PC-3 (cell line): ENCODE measurements at regions not wholly inside any gene's neighbourhood (a gene's known extent, or its start where the extent isn't known, plus 50 kb on each side); places are given as distances from the start of the nearest gene placed in this dataset.

ENCODE experiments used
- ATAC-seq: fragments of 200-7000 bp; cut with Tn5 transposase; 2 replicates; pipeline ENCODE4 v1.9.1; 2020; ENCODE audit warnings: mild to moderate bottlenecking, moderate library complexity
- BruUV-seq: library from RNA; stranded (reverse); fragments of 400-500 nt; replicated peaks from 2 replicates; lab custom pipeline; 2021; lab: Mats Ljungman, UMichigan
- CTCF ChIA-PET: fragments of 300-600 bp; sonication (Branson Sonifier 250); formaldehyde crosslinking; loops from one replicate; lab custom pipeline; 2022; ENCODE audit warnings: antibody characterized with exemption; lab: Charles Lee
- POLR2A ChIA-PET: fragments of 300-600 bp; sonication (Branson Sonifier 250); formaldehyde crosslinking; loops from one replicate; lab custom pipeline; 2022; ENCODE audit warnings: antibody characterized with exemption; ENCODE audit not compliant: unreplicated experiment; lab: Charles Lee
- DNase-seq: peaks from one replicate; pipeline ENCODE4 v3.0.0-alpha.2; 2015
- H2AFZ ChIP-seq: fragments of 300-600 bp; sonication (generic); 2 replicates; pipeline ENCODE4 v1.6.0; 2016; ENCODE audit warnings: antibody characterized with exemption, low read length
- H3F3A ChIP-seq: fragments of 300-600 bp; sonication (generic); one replicate; pipeline ENCODE4 v1.6.0; 2017; ENCODE audit warnings: antibody characterized with exemption, low read length, control low read depth, mild to moderate bottlenecking; ENCODE audit not compliant: unreplicated experiment
- H3K27ac ChIP-seq: fragments of 300-600 bp; sonication (generic); 2 replicates; pipeline ENCODE4 v1.5.1; 2016; ENCODE audit warnings: mild to moderate bottlenecking, low read length
- H3K27me3 ChIP-seq: fragments of 300-600 bp; sonication (generic); 2 replicates; pipeline ENCODE4 v1.6.1; 2016; ENCODE audit warnings: low read length, mixed read lengths
- H3K36me3 ChIP-seq: fragments of 300-600 bp; sonication (generic); 2 replicates; pipeline ENCODE4 v1.6.1; 2016; ENCODE audit warnings: low read depth, mixed run types, low read length, mixed read lengths
- H3K4me1 ChIP-seq: fragments of 300-600 bp; sonication (generic); 2 replicates; pipeline ENCODE4 v1.5.1; 2016; ENCODE audit warnings: low read length; ENCODE audit not compliant: insufficient read depth
- H3K4me2 ChIP-seq: fragments of 300-600 bp; sonication (generic); 2 replicates; pipeline ENCODE4 v1.6.0; 2016; ENCODE audit warnings: low read length
- H3K4me3 ChIP-seq: fragments of 300-600 bp; sonication (generic); 2 replicates; pipeline ENCODE4 v1.5.1; 2016; ENCODE audit warnings: mild to moderate bottlenecking, low read length, mixed read lengths
- H3K79me2 ChIP-seq: fragments of 300-600 bp; sonication (generic); 2 replicates; pipeline ENCODE4 v1.6.1; 2017; ENCODE audit warnings: low read length, mixed read lengths
- H3K9ac ChIP-seq: fragments of 300-600 bp; sonication (generic); 2 replicates; pipeline ENCODE4 v1.6.0; 2016; ENCODE audit warnings: mild to moderate bottlenecking, low read length
- H3K9me2 ChIP-seq: fragments of 300-600 bp; sonication (generic); replicated peaks from 2 replicates; pipeline ENCODE4 v1.6.1; 2016; ENCODE audit warnings: mixed run types, low read length, mixed read lengths
- H3K9me3 ChIP-seq: fragments of 300-600 bp; sonication (generic); 2 replicates; pipeline ENCODE4 v1.6.1; 2016; ENCODE audit warnings: low read length, mixed read lengths
- H4K20me1 ChIP-seq: fragments of 300-600 bp; sonication (generic); 2 replicates; pipeline ENCODE4 v1.6.1; 2016; ENCODE audit warnings: low read length, mixed read lengths
- CTCF ChIP-seq: fragments of 300-600 bp; sonication (generic); conservative IDR thresholded peaks from 2 replicates; pipeline ENCODE4 v1.5.1; 2017; ENCODE audit warnings: antibody characterized with exemption, low read depth, mild to moderate bottlenecking, low read length
- EZH2 ChIP-seq: fragments of 300-600 bp; sonication (generic); IDR thresholded peaks from one replicate; pipeline ENCODE4 v1.6.1; 2017; ENCODE audit warnings: antibody characterized with exemption, mild to moderate bottlenecking, low read length; ENCODE audit not compliant: unreplicated experiment
- EZH2phosphoT487 ChIP-seq: fragments of 300-600 bp; sonication (generic); IDR thresholded peaks from 2 replicates; pipeline ENCODE4 v1.6.1; 2018; ENCODE audit warnings: mild to moderate bottlenecking, antibody characterized with exemption, low read length, borderline replicate concordance
- intact Hi-C: fragments of 100-400 bp; cut with micrococcal nuclease; formaldehyde crosslinking; loops from 2 replicates; pipeline ENCODE4 v1.9.0; 2023

GRCh38 chr15:62337934-62338333 lies 172.8 kb upstream of the C2CD4B start:
- TF ChIP-seq CTCF (no peak), EZH2phosphoT487 (no peak), EZH2 (no peak)
- POLR2A ChIA-PET, result no interaction called here
- Histone ChIP-seq H3K4me1 (peaks cover 16% of the 10 kb centered on the region), H3K27me3 (no peaks in the 10 kb centered on the region), H3K27ac (peak overlapping the region; percentile 65), H3K4me2 (peak overlapping the region; percentile 34; the same call in 1 of the 2 replicates), H3K79me2 (no peaks in the 10 kb centered on the region), H2AFZ (no peak overlapping the region), H4K20me1 (no peaks in the 10 kb centered on the region), H3K4me3 (no peak overlapping the region), H3K9me3 (no peaks in the 10 kb centered on the region), H3F3A (no peaks in the 10 kb centered on the region), H3K9ac (no peak overlapping the region), H3K36me3 (no peaks in the 10 kb centered on the region), H3K9me2 (no peaks in the 10 kb centered on the region)
- no TSS peak for BruUV-seq
- ATAC-seq, result peak; percentile 92
- intact Hi-C loops, result no loop called here
- CTCF ChIA-PET, result interaction anchor here (0.6 kb wide), 1 partner anchor 405 kb away, joined by 5 read pairs; no protein-coding TSS in a partner anchor
- DNase-seq, result peak; percentile 78

- Histone ChIP-seq H2AFZ (no peak overlapping the region), H3K9me3 (no peaks in the 10 kb centered on the region), H3K4me2 (no peak overlapping the region), H3K4me3 (no peak overlapping the region), H3K9ac (peak overlapping the region; percentile 26; the same call in 1 of the 2 replicates), H3K27ac (peak overlapping the region; percentile 65), H3K9me2 (no peaks in the 10 kb centered on the region), H3K27me3 (no peaks in the 10 kb centered on the region), H3F3A (no peaks in the 10 kb centered on the region), H3K36me3 (no peaks in the 10 kb centered on the region), H3K4me1 (peaks cover 16% of the 10 kb centered on the region), H4K20me1 (no peaks in the 10 kb centered on the region), H3K79me2 (no peaks in the 10 kb centered on the region)
- TF ChIP-seq EZH2 (no peak), CTCF (no peak), EZH2phosphoT487 (no peak)
- intact Hi-C loops, result no loop called here
- no TSS peak for BruUV-seq
- POLR2A ChIA-PET, result no interaction called here
- DNase-seq (no peak), ATAC-seq (no peak)
- CTCF ChIA-PET, result no interaction called here
Observed at GRCh38 chr15:62338497-62338896, 173.4 kb upstream of the C2CD4B start.

GRCh38 chr15:62342959-62343358 lies 177.9 kb upstream of the C2CD4B start:
- Histone ChIP-seq H3K27me3 (no peaks in the 10 kb centered on the region), H3K4me3 (no peak overlapping the region), H3F3A (no peaks in the 10 kb centered on the region), H3K27ac (no peak overlapping the region), H3K9ac (no peak overlapping the region), H3K4me2 (no peak overlapping the region), H2AFZ (no peak overlapping the region), H3K36me3 (no peaks in the 10 kb centered on the region), H3K9me3 (no peaks in the 10 kb centered on the region), H3K4me1 (peaks cover 8% of the 10 kb centered on the region), H3K79me2 (no peaks in the 10 kb centered on the region), H4K20me1 (no peaks in the 10 kb centered on the region), H3K9me2 (no peaks in the 10 kb centered on the region)
- no TSS peak for BruUV-seq
- no peak for TF ChIP-seq EZH2
- no peak for TF ChIP-seq CTCF
- TF ChIP-seq EZH2phosphoT487, result no peak
- CTCF ChIA-PET, result no interaction called here
- no peak for ATAC-seq
- POLR2A ChIA-PET, result no interaction called here
- no peak for DNase-seq
- intact Hi-C loops, result no loop called here
